Esophagus muscularis mucosa (tissue), 4 donors: ENCODE measurements at regions not wholly inside any gene's neighbourhood (a gene's known extent, or its start where the extent isn't known, plus 50 kb on each side); places are given as distances from the start of the nearest gene placed in this dataset.

Source experiments
- DNase-seq: peaks from one replicate; pipeline ENCODE4 v3.0.0-alpha.2; 2017; ENCODE audit errors: extremely low spot score
- H3K27ac ChIP-seq, 4 donors: fragments of 200-600 bp; sonication (generic); replicated peaks in 1 of 4; 1 replicate in 3 of 4; 2 replicates in 1 of 4; pipeline ENCODE4 v1.5.1; 2016 to 2019; ENCODE audit warnings: mild to moderate bottlenecking in 1 of 4
- H3K27me3 ChIP-seq, 4 donors: fragments of 200-600 bp; sonication (generic); one replicate each; pipeline versions ENCODE4 v1.5.1 to v1.6.0; 2016 to 2019
- H3K36me3 ChIP-seq, 4 donors: fragments of 200-600 bp; sonication (generic); one replicate each; pipeline ENCODE4 v1.5.1; 2016 to 2019
- H3K4me1 ChIP-seq, 4 donors: fragments of 200-600 bp; sonication (generic); one replicate each; pipeline ENCODE4 v1.5.1; 2016 to 2019
- H3K4me3 ChIP-seq, 4 donors: fragments of 200-600 bp; sonication (generic); 1 replicate in 2 of 4; 2 replicates in 2 of 4; pipeline ENCODE4 v1.5.1; 2016 to 2019; ENCODE audit warnings: mild to moderate bottlenecking in 4 of 4, moderate library complexity in 1 of 4
- H3K9me3 ChIP-seq, 4 donors: fragments of 200-600 bp; sonication (generic); 1 replicate in 3 of 4; 2 replicates in 1 of 4; pipeline ENCODE4 v1.5.1; 2016 to 2019
- EP300 ChIP-seq: sonication (generic); formaldehyde crosslinking; IDR thresholded peaks from one replicate; pipeline ENCODE4 v1.6.1; 2017; ENCODE audit warnings: antibody characterized with exemption
- POLR2A ChIP-seq: fragments of 450-650 bp; IDR thresholded peaks from one replicate; pipeline ENCODE4 v1.6.1; 2017; ENCODE audit warnings: antibody characterized with exemption, moderate library complexity, mild to moderate bottlenecking, low read depth
- POLR2AphosphoS5 ChIP-seq, 2 donors: sonication (generic); formaldehyde crosslinking; IDR thresholded peaks; one replicate each; pipeline ENCODE4 v1.6.1; 2017; ENCODE audit warnings: antibody characterized with exemption in 2 of 2
- WGBS: methylation state at CpG from one replicate; pipeline ENCODE4 v1.1.5; 2018; 5-methylcytosine and 5-hydroxymethylcytosine counted together
- intact Hi-C: fragments of 100-400 bp; cut with DNase I; formaldehyde crosslinking; loops from one replicate; pipeline ENCODE4 v1.15.1; 2023
- TF ChIP-seq, protein P1 (sequence below), 3 experiments: fragments of 200-600 bp in 2 of 3; fragments of 450-650 bp in 1 of 3; sonication (generic) in 2 of 3; IDR thresholded peaks; one replicate each; pipeline ENCODE4 v1.5.1; 2017 to 2019; ENCODE audit warnings: antibody characterized with exemption in 3 of 3, mild to moderate bottlenecking in 2 of 3, moderate library complexity in 1 of 3

DNA sequence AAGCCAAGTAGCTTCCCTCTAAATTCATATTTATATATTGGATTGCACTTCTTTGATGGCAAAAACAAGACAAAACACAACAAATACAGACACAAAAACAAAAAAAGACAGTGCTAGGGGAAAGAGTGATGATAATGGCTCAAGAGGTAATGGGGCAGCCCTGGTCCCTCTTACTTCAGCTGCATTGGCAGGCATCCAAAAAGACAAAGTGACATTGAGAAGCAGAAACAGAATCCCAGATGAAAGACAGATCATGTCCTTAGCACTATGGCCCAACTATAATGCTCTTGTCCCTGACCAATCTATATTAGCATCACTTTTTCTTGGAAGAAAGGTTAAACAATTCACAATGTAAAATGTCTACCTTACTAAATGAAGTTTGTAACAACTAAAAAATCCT lies 76.2 kb downstream of the GPR85 start:
- TF ChIP-seq, protein P1, sequence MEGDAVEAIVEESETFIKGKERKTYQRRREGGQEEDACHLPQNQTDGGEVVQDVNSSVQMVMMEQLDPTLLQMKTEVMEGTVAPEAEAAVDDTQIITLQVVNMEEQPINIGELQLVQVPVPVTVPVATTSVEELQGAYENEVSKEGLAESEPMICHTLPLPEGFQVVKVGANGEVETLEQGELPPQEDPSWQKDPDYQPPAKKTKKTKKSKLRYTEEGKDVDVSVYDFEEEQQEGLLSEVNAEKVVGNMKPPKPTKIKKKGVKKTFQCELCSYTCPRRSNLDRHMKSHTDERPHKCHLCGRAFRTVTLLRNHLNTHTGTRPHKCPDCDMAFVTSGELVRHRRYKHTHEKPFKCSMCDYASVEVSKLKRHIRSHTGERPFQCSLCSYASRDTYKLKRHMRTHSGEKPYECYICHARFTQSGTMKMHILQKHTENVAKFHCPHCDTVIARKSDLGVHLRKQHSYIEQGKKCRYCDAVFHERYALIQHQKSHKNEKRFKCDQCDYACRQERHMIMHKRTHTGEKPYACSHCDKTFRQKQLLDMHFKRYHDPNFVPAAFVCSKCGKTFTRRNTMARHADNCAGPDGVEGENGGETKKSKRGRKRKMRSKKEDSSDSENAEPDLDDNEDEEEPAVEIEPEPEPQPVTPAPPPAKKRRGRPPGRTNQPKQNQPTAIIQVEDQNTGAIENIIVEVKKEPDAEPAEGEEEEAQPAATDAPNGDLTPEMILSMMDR (IDR thresholded peaks at IDR 0.05): no peak
- TF ChIP-seq EP300: no peak
- TF ChIP-seq POLR2AphosphoS5 (IDR thresholded peaks at IDR 0.05): no peak
- no peak for TF ChIP-seq POLR2A
- Histone ChIP-seq H3K36me3 (no peaks in the 10 kb centered on the region), H3K27ac (no peak overlapping the region), H3K27me3 (no peaks in the 10 kb centered on the region), H3K4me1 (no peaks in the 10 kb centered on the region), H3K9me3 (peaks cover 0 to 6% (median 0%) of the 10 kb centered on the region in 4 donors), H3K4me3 (no peak overlapping the region)
- no peak for DNase-seq
- intact Hi-C loops: loop anchor here (5.0 kb wide), 1 partner anchor 412 kb away; no protein-coding TSS in a partner anchor

- TF ChIP-seq EP300 (no peak), POLR2AphosphoS5 (IDR thresholded peaks at IDR 0.05) (no peak), POLR2A (no peak)
- TF ChIP-seq, protein P1 (IDR thresholded peaks at IDR 0.05): no peak
- intact Hi-C loops: no loop called here
- H3K27me3 ChIP-seq: no peaks in the 10 kb centered on the region
Observed at GRCh38 chr7:113008755-113009154, 77.9 kb downstream of the GPR85 start.

GRCh38 chr7:113004726-113005454 lies 81.7 kb downstream of the GPR85 start:
- WGBS: 73% methylated on average over 4 of the region's 4 CpGs
- no peak overlapping the region for H3K27ac ChIP-seq
- no peak overlapping the region for H3K4me3 ChIP-seq
- no peaks in the 10 kb centered on the region for H3K4me1 ChIP-seq
- intact Hi-C loops: no loop called here
- H3K36me3 ChIP-seq: no peaks in the 10 kb centered on the region
- H3K9me3 ChIP-seq: no peaks in the 10 kb centered on the region
- TF ChIP-seq POLR2AphosphoS5 (IDR thresholded peaks at IDR 0.05): no peak
- no peak for TF ChIP-seq EP300
- TF ChIP-seq, protein P1 (IDR thresholded peaks at IDR 0.05): no peak
- no peak for TF ChIP-seq POLR2A
- H3K27me3 ChIP-seq: no peaks in the 10 kb centered on the region
- DNase-seq: no peak

More at GRCh38 chr7:113008755-113009154, 77.9 kb downstream of the GPR85 start:
- no peaks in the 10 kb centered on the region for H3K4me1 ChIP-seq
- no peak overlapping the region for H3K4me3 ChIP-seq
- DNase-seq: no peak
- 89% methylated on average over 5 of the region's 5 CpGs for WGBS
- H3K27ac ChIP-seq: no peak overlapping the region
- no peaks in the 10 kb centered on the region for H3K36me3 ChIP-seq
- peaks cover 0 to 3% (median 0%) of the 10 kb centered on the region in 4 donors for H3K9me3 ChIP-seq

DNA sequence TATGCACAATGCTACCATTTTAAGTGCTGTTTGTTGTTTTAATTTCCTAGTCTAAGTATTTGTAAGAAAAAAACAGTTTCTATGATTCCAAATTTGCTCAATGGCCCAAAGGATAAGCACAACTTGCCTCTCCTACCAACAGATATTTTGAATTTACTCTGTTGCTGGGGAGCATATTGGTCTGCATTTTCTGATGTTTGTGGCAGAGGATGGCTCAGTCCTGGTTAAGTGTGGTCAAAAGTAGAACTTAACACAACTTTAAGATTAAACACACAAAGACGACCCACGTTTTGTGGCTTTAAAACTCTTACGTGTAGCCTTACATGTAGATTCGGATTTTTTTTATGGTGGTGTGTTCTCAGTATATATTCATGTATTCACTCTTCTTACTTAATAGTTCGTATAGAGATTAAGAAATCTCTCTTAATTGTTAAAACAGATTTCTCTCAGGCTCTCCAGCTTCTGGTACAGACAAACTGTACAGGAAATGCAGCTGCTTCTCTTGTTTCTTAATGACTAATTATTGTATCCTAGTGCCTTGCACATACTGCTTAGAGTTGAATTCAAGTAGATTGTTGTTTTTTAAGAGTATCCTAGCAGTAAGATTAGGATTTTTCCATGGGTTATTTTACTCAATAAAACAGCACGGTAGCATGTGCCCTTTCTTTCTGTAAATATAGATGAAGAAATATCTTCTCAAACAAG lies 86.2 kb downstream of the GPR85 start:
- TF ChIP-seq POLR2A: no peak
- no peaks in the 10 kb centered on the region for H3K4me1 ChIP-seq
- intact Hi-C loops: no loop called here
- 82% methylated on average over 6 of the region's 6 CpGs for WGBS
- no peaks in the 10 kb centered on the region for H3K36me3 ChIP-seq
- DNase-seq: no peak
- H3K4me3 ChIP-seq: no peak overlapping the region
- H3K27ac ChIP-seq: no peak overlapping the region
- no peaks in the 10 kb centered on the region for H3K9me3 ChIP-seq
- H3K27me3 ChIP-seq: no peaks in the 10 kb centered on the region

- TF ChIP-seq POLR2A (no peak), POLR2AphosphoS5 (IDR thresholded peaks at IDR 0.05) (no peak), EP300 (no peak)
- TF ChIP-seq, protein P1 (IDR thresholded peaks at IDR 0.05): no peak
- H3K27me3 ChIP-seq: no peaks in the 10 kb centered on the region
- H3K4me1 ChIP-seq: no peaks in the 10 kb centered on the region
- intact Hi-C loops: no loop called here
- H3K27ac ChIP-seq: no peak overlapping the region
- no peaks in the 10 kb centered on the region for H3K9me3 ChIP-seq
- no peak overlapping the region for H3K4me3 ChIP-seq
- 94% methylated on average over 2 of the region's 2 CpGs for WGBS
- DNase-seq: no peak
- no peaks in the 10 kb centered on the region for H3K36me3 ChIP-seq
Observed at GRCh38 chr7:112997831-112998230, 88.8 kb downstream of the GPR85 start.
